ENCODE measurements at regions not wholly inside any gene's neighbourhood (a gene's known extent, or its start where the extent isn't known, plus 50 kb on each side); places are given as distances from the start of the nearest gene placed in this dataset.
A peak's percentile ranks its signal among the peaks of the same experiment; 100 is the strongest.

GRCh38 chr2:220509096-220509757 lies 881.8 kb downstream of the SLC4A3 start:
- no peak for DNase-seq

GRCh38 chr2:220509966-220510365 lies 882.5 kb downstream of the SLC4A3 start:
- DNase-seq, result no peak

GRCh38 chr2:220510668-220511067 lies 883.2 kb downstream of the SLC4A3 start:
- DNase-seq, result no peak

- DNase-seq, result no peak
Measured at GRCh38 chr2:220512419-220512818, 885.0 kb downstream of the SLC4A3 start.

- no peak for DNase-seq
Measured at GRCh38 chr2:220513573-220514288, 886.3 kb downstream of the SLC4A3 start.

- DNase-seq, result no peak
Measured at GRCh38 chr2:220521551-220521950, 894.1 kb downstream of the SLC4A3 start.

GRCh38 chr2:220528180-220528675 lies 900.8 kb downstream of the SLC4A3 start:
- no peak for DNase-seq

GRCh38 chr2:220531216-220531615 lies 903.8 kb downstream of the SLC4A3 start:
- DNase-seq, result no peak

GRCh38 chr2:220533485-220533884 lies 906.1 kb downstream of the SLC4A3 start:
- no peak for DNase-seq

GRCh38 chr2:220539481-220539880 lies 912.1 kb downstream of the SLC4A3 start:
- no peak for DNase-seq

GRCh38 chr2:220544049-220544448 lies 916.6 kb downstream of the SLC4A3 start:
- DNase-seq, result no peak

GRCh38 chr2:220550995-220551700 lies 923.7 kb downstream of the SLC4A3 start:
- no peak for DNase-seq

- DNase-seq, result no peak
Measured at GRCh38 chr2:220552790-220553535, 925.5 kb downstream of the SLC4A3 start.

GRCh38 chr2:220555961-220556630 lies 928.7 kb downstream of the SLC4A3 start:
- DNase-seq, result no peak

GRCh38 chr2:220556658-220557057 lies 929.2 kb downstream of the SLC4A3 start:
- DNase-seq, result no peak

GRCh38 chr2:220560192-220560591 lies 932.8 kb downstream of the SLC4A3 start:
- DNase-seq, result no peak

GRCh38 chr2:220562375-220563140 lies 935.1 kb downstream of the SLC4A3 start:
- no peak for DNase-seq

GRCh38 chr2:220568296-220568695 lies 940.9 kb downstream of the SLC4A3 start:
- no peak for DNase-seq

GRCh38 chr2:220569112-220569897 lies 941.9 kb downstream of the SLC4A3 start:
- DNase-seq, result no peak

- DNase-seq, result no peak
Measured at GRCh38 chr2:220572385-220572784, 945.0 kb downstream of the SLC4A3 start.

GRCh38 chr2:220574038-220574437 lies 946.6 kb downstream of the SLC4A3 start:
- DNase-seq, result peak in 1 of 4 experiments; percentile 1

All from suppressor macrophage (primary cell).